GM23338 (cell line): ENCODE measurements at regions not wholly inside any gene's neighbourhood (a gene's known extent, or its start where the extent isn't known, plus 50 kb on each side); places are given as distances from the start of the nearest gene placed in this dataset.

Source experiments
- CREB1 ChIP-seq: fragments of 250-450 bp; sonication (Bioruptor Pico); IDR thresholded peaks from 2 replicates; pipeline ENCODE4 v1.5.0; 2020; ENCODE audit warnings: low read depth, mild to moderate bottlenecking, moderate library complexity
- CTCF ChIP-seq, 2 experiments: fragments of 200-600 bp in 1 of 2; sonication (generic) in 1 of 2; conservative IDR thresholded peaks; 2 replicates each; pipeline versions ENCODE4 v1.5.1 to v1.6.1; 2016 to 2017; ENCODE audit warnings: antibody characterized with exemption in 2 of 2, low read depth in 2 of 2, mild to moderate bottlenecking in 2 of 2, moderate library complexity in 1 of 2
- EZH2 ChIP-seq: fragments of 200-600 bp; sonication (generic); IDR thresholded peaks from one replicate; pipeline ENCODE4 v1.8.0; 2017; ENCODE audit warnings: antibody characterized with exemption, mild to moderate bottlenecking, low read depth; ENCODE audit not compliant: unreplicated experiment
- EZH2phosphoT487 ChIP-seq: fragments of 200-600 bp; sonication (generic); IDR thresholded peaks from one replicate; pipeline ENCODE4 v1.8.1; 2018; ENCODE audit warnings: antibody characterized with exemption; ENCODE audit not compliant: unreplicated experiment
- POLR2AphosphoS5 ChIP-seq: IDR thresholded peaks from 2 replicates; pipeline ENCODE4 v1.6.1; 2016; ENCODE audit warnings: antibody characterized with exemption, low read depth
- REST ChIP-seq: IDR thresholded peaks from one replicate; pipeline ENCODE4 v1.6.1; 2018; ENCODE audit warnings: antibody characterized with exemption; ENCODE audit not compliant: unreplicated experiment

GRCh38 chr22:44384563-44385295 is 72.0 kb upstream of the SHISAL1 start:
- TF ChIP-seq CTCF (conservative IDR thresholded peaks at IDR 0.05; ENCODE audit: low read depth in 2 of 2) (no peak), POLR2AphosphoS5 (no peak), EZH2phosphoT487 (no peak), REST (no peak), CREB1 (CRISPR knock-in tag) (no peak), EZH2 (no peak)
